ENCODE measurements at regions not wholly inside any gene's neighbourhood (a gene's known extent, or its start where the extent isn't known, plus 50 kb on each side); places are given as distances from the start of the nearest gene placed in this dataset.
A peak's percentile ranks its signal among the peaks of the same experiment; 100 is the strongest.

- Histone ChIP-seq H2BK12ac (ENCODE audit: low read length) (peak overlapping the region; percentile 53), H2BK5ac (ENCODE audit: low read length) (no peak overlapping the region), H3K23ac (ENCODE audit: low read depth, low read length, poor library complexity) (no peak overlapping the region), H3K4me3 (ENCODE audit: low read length in 2 of 2) (no peak overlapping the region), H4K8ac (ENCODE audit: low read depth, low read length) (no peak overlapping the region), H3K36me3 (replicated peaks in 1 of 2; ENCODE audit: control insufficient read depth in 2 of 2, insufficient read depth in 2 of 2, low read length in 2 of 2) (no peaks in the 10 kb centered on the region), H3K4me1 (ENCODE audit: control insufficient read depth in 2 of 2, insufficient read depth in 1 of 2, low read depth in 1 of 2, low read length in 2 of 2) (peaks cover 9 to 11% of the 10 kb centered on the region in 2 donors), H2BK15ac (ENCODE audit: low read length) (no peak overlapping the region), H3K27ac (replicated peaks; ENCODE audit: low read length) (no peak overlapping the region), H3K4me2 (ENCODE audit: insufficient read depth, low read length, poor library complexity, severe bottlenecking) (no peak overlapping the region), H3K9ac (ENCODE audit: low read depth, low read length, poor library complexity) (no peak overlapping the region), H2AK5ac (ENCODE audit: low read depth, low read length) (peak overlapping the region; percentile 77), H3K27me3 (ENCODE audit: control insufficient read depth in 3 of 3, insufficient read depth in 3 of 3, low read depth in 1 of 3, low read length in 3 of 3) (no peaks in the 10 kb centered on the region), H2BK120ac (ENCODE audit: low read depth, low read length) (no peak overlapping the region), H2AFZ (ENCODE audit: low read length) (no peak overlapping the region), H3K18ac (ENCODE audit: low read length) (peak overlapping the region; percentile 69), H3K14ac (ENCODE audit: low read length) (no peak overlapping the region), H3K4ac (ENCODE audit: low read length) (no peak overlapping the region), H3K9me3 (replicated peaks in 1 of 2; ENCODE audit: control insufficient read depth in 2 of 2, insufficient read depth in 1 of 2, low read depth in 1 of 2, low read length in 2 of 2) (no peaks in the 10 kb centered on the region), H4K91ac (ENCODE audit: low read depth, low read length, poor library complexity) (peak overlapping the region; percentile 48), H3K79me1 (ENCODE audit: low read depth, low read length) (no peaks in the 10 kb centered on the region)
- WGBS, 2 donors (ENCODE audit: extremely low coverage in 2 of 2, insufficient read length in 2 of 2, insufficient replicate concordance in 1 of 2): no CpG with 5 or more reads among the region's 6 CpGs
- DNase-seq (ENCODE audit: low spot score): no peak
Observed at GRCh38 chr10:78450807-78451485, 417.3 kb downstream of the RPS24 start.

GRCh38 chr10:78451592-78451991, 417.9 kb downstream of the RPS24 start:
- no peaks in the 10 kb centered on the region for H3K36me3 ChIP-seq (replicated peaks in 1 of 2; ENCODE audit: control insufficient read depth in 2 of 2, insufficient read depth in 2 of 2, low read length in 2 of 2)
- no peak overlapping the region for H3K14ac ChIP-seq (ENCODE audit: low read length)
- H3K18ac ChIP-seq (ENCODE audit: low read length): peak overlapping the region; percentile 73
- H3K27me3 ChIP-seq (ENCODE audit: control insufficient read depth in 3 of 3, insufficient read depth in 3 of 3, low read depth in 1 of 3, low read length in 3 of 3): no peaks in the 10 kb centered on the region
- peaks cover 10 to 11% of the 10 kb centered on the region in 2 donors for H3K4me1 ChIP-seq (ENCODE audit: control insufficient read depth in 2 of 2, insufficient read depth in 1 of 2, low read depth in 1 of 2, low read length in 2 of 2)
- H4K8ac ChIP-seq (ENCODE audit: low read depth, low read length): no peak overlapping the region
- H3K4ac ChIP-seq (ENCODE audit: low read length): no peak overlapping the region
- no peak overlapping the region for H3K4me3 ChIP-seq (ENCODE audit: low read length in 2 of 2)
- peak overlapping the region; percentile 30 for H2BK15ac ChIP-seq (ENCODE audit: low read length)
- H2BK12ac ChIP-seq (ENCODE audit: low read length): peak overlapping the region; percentile 53
- H3K9ac ChIP-seq (ENCODE audit: low read depth, low read length, poor library complexity): no peak overlapping the region
- no peak overlapping the region for H3K23ac ChIP-seq (ENCODE audit: low read depth, low read length, poor library complexity)
- no peak overlapping the region for H3K4me2 ChIP-seq (ENCODE audit: insufficient read depth, low read length, poor library complexity, severe bottlenecking)
- H2AFZ ChIP-seq (ENCODE audit: low read length): no peak overlapping the region
- DNase-seq (ENCODE audit: low spot score): no peak
- no peak overlapping the region for H2BK5ac ChIP-seq (ENCODE audit: low read length)
- no peak overlapping the region for H3K27ac ChIP-seq (replicated peaks; ENCODE audit: low read length)
- H4K91ac ChIP-seq (ENCODE audit: low read depth, low read length, poor library complexity): peak overlapping the region; percentile 48
- H2BK120ac ChIP-seq (ENCODE audit: low read depth, low read length): no peak overlapping the region
- peak overlapping the region; percentile 77 for H2AK5ac ChIP-seq (ENCODE audit: low read depth, low read length)
- H3K9me3 ChIP-seq (replicated peaks in 1 of 2; ENCODE audit: control insufficient read depth in 2 of 2, insufficient read depth in 1 of 2, low read depth in 1 of 2, low read length in 2 of 2): no peaks in the 10 kb centered on the region
- WGBS, 2 donors (ENCODE audit: extremely low coverage in 2 of 2, insufficient read length in 2 of 2, insufficient replicate concordance in 1 of 2): no CpG with 5 or more reads among the region's 10 CpGs
- no peaks in the 10 kb centered on the region for H3K79me1 ChIP-seq (ENCODE audit: low read depth, low read length)

GRCh38 chr10:78454123-78454645, 420.5 kb downstream of the RPS24 start:
- peak overlapping the region; percentile 35 for H3K18ac ChIP-seq (ENCODE audit: low read length)
- WGBS, 2 donors (ENCODE audit: extremely low coverage in 2 of 2, insufficient read length in 2 of 2, insufficient replicate concordance in 1 of 2): no CpG with 5 or more reads among the region's 7 CpGs
- H3K9me3 ChIP-seq (replicated peaks in 1 of 2; ENCODE audit: control insufficient read depth in 2 of 2, insufficient read depth in 1 of 2, low read depth in 1 of 2, low read length in 2 of 2): no peaks in the 10 kb centered on the region
- peaks cover 0 to 2% (median 0%) of the 10 kb centered on the region in 3 experiments for H3K27me3 ChIP-seq (ENCODE audit: control insufficient read depth in 3 of 3, insufficient read depth in 3 of 3, low read depth in 1 of 3, low read length in 3 of 3)
- no peak overlapping the region for H2BK5ac ChIP-seq (ENCODE audit: low read length)
- H3K79me1 ChIP-seq (ENCODE audit: low read depth, low read length): no peaks in the 10 kb centered on the region
- no peak overlapping the region for H3K4me3 ChIP-seq (ENCODE audit: low read length in 2 of 2)
- no peak for DNase-seq (ENCODE audit: low spot score)
- H3K9ac ChIP-seq (ENCODE audit: low read depth, low read length, poor library complexity): peak overlapping the region; percentile 39
- no peak overlapping the region for H4K91ac ChIP-seq (ENCODE audit: low read depth, low read length, poor library complexity)
- H2AFZ ChIP-seq (ENCODE audit: low read length): no peak overlapping the region
- no peak overlapping the region for H3K27ac ChIP-seq (replicated peaks; ENCODE audit: low read length)
- H3K36me3 ChIP-seq (replicated peaks in 1 of 2; ENCODE audit: control insufficient read depth in 2 of 2, insufficient read depth in 2 of 2, low read length in 2 of 2): no peaks in the 10 kb centered on the region
- no peak overlapping the region for H3K4me2 ChIP-seq (ENCODE audit: insufficient read depth, low read length, poor library complexity, severe bottlenecking)
- no peak overlapping the region for H3K14ac ChIP-seq (ENCODE audit: low read length)
- H3K4ac ChIP-seq (ENCODE audit: low read length): no peak overlapping the region
- H3K23ac ChIP-seq (ENCODE audit: low read depth, low read length, poor library complexity): no peak overlapping the region
- H4K8ac ChIP-seq (ENCODE audit: low read depth, low read length): no peak overlapping the region
- H2BK120ac ChIP-seq (ENCODE audit: low read depth, low read length): no peak overlapping the region
- H2BK12ac ChIP-seq (ENCODE audit: low read length): no peak overlapping the region
- H3K4me1 ChIP-seq (ENCODE audit: control insufficient read depth in 2 of 2, insufficient read depth in 1 of 2, low read depth in 1 of 2, low read length in 2 of 2): peaks cover 10 to 11% of the 10 kb centered on the region in 2 donors
- H2AK5ac ChIP-seq (ENCODE audit: low read depth, low read length): no peak overlapping the region
- H2BK15ac ChIP-seq (ENCODE audit: low read length): no peak overlapping the region

- Histone ChIP-seq H2AK5ac (ENCODE audit: low read depth, low read length) (peak overlapping the region; percentile 33), H3K9ac (ENCODE audit: low read depth, low read length, poor library complexity) (no peak overlapping the region), H3K23ac (ENCODE audit: low read depth, low read length, poor library complexity) (no peak overlapping the region), H3K4me1 (ENCODE audit: control insufficient read depth in 2 of 2, insufficient read depth in 1 of 2, low read depth in 1 of 2, low read length in 2 of 2) (peaks cover 10 to 11% of the 10 kb centered on the region in 2 donors), H4K91ac (ENCODE audit: low read depth, low read length, poor library complexity) (no peak overlapping the region), H4K8ac (ENCODE audit: low read depth, low read length) (no peak overlapping the region), H2AFZ (ENCODE audit: low read length) (no peak overlapping the region), H3K4me3 (ENCODE audit: low read length in 2 of 2) (no peak overlapping the region), H3K14ac (ENCODE audit: low read length) (no peak overlapping the region), H2BK15ac (ENCODE audit: low read length) (no peak overlapping the region), H3K27me3 (ENCODE audit: control insufficient read depth in 3 of 3, insufficient read depth in 3 of 3, low read depth in 1 of 3, low read length in 3 of 3) (peaks cover 0 to 2% (median 0%) of the 10 kb centered on the region in 3 experiments), H2BK120ac (ENCODE audit: low read depth, low read length) (no peak overlapping the region), H3K4ac (ENCODE audit: low read length) (no peak overlapping the region), H3K9me3 (replicated peaks in 1 of 2; ENCODE audit: control insufficient read depth in 2 of 2, insufficient read depth in 1 of 2, low read depth in 1 of 2, low read length in 2 of 2) (no peaks in the 10 kb centered on the region), H3K18ac (ENCODE audit: low read length) (no peak overlapping the region), H3K4me2 (ENCODE audit: insufficient read depth, low read length, poor library complexity, severe bottlenecking) (no peak overlapping the region), H3K79me1 (ENCODE audit: low read depth, low read length) (no peaks in the 10 kb centered on the region), H3K27ac (replicated peaks; ENCODE audit: low read length) (no peak overlapping the region), H2BK12ac (ENCODE audit: low read length) (no peak overlapping the region), H3K36me3 (replicated peaks in 1 of 2; ENCODE audit: control insufficient read depth in 2 of 2, insufficient read depth in 2 of 2, low read length in 2 of 2) (no peaks in the 10 kb centered on the region), H2BK5ac (ENCODE audit: low read length) (no peak overlapping the region)
- WGBS, 2 donors (ENCODE audit: extremely low coverage in 2 of 2, insufficient read length in 2 of 2, insufficient replicate concordance in 1 of 2): no CpG with 5 or more reads among the region's 8 CpGs
- DNase-seq (ENCODE audit: low spot score): no peak
Observed at GRCh38 chr10:78455236-78455635, 421.6 kb downstream of the RPS24 start.

Data from neuronal stem cell (in vitro differentiated cells).